ENCODE measurements at regions not wholly inside any gene's neighbourhood (a gene's known extent, or its start where the extent isn't known, plus 50 kb on each side); places are given as distances from the start of the nearest gene placed in this dataset.

GRCh38 chr1:239322369-239322768 lies 64.0 kb upstream of the CHRM3 start:
- no peak for DNase-seq (ENCODE audit: low read depth)

DNA sequence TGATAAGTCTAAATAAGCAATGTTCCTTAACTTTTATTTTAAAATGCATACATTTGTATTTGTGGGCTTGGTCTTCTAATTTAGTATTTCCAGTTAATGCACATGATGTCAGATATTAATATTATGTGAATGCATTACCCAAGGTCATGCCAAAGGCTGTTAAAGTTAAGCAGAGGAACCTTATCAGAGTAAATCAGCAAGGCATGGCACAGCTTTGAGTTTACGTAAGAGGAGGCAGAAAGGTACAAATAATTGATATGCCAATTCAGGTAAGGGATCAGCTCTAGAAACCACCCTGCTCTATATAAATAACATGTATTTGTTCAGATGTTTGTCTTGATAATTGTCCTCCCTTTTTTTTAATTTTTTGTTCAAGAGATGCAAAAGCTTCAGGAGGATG lies 64.5 kb upstream of the CHRM3 start:
- DNase-seq (ENCODE audit: low read depth) = no peak

GRCh38 chr1:239317948-239318347 lies 68.4 kb upstream of the CHRM3 start:
- DNase-seq (ENCODE audit: low read depth) = no peak

GRCh38 chr1:239315631-239316217 lies 70.6 kb upstream of the CHRM3 start:
- DNase-seq (ENCODE audit: low read depth) = no peak

DNA sequence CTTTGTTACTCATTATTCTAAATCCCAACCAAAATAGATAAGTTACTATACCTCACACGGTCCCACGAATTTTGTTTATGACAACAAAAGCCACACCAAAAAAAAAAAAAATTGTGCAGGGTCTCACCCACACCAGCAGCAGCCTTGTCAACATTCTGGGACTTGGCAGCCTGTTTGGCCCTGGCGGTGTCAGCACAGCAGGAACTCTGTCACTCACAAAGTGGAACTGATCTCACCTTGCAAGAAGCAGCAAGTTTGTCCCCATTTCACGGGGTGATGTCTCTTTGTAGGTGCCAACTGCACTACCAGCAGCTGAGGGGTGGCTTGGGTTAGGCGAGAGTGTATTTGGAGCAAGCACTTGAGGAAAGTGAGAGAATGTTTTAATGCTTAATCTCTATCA lies 75.0 kb upstream of the CHRM3 start:
- DNase-seq (ENCODE audit: low read depth) = no peak

DNA sequence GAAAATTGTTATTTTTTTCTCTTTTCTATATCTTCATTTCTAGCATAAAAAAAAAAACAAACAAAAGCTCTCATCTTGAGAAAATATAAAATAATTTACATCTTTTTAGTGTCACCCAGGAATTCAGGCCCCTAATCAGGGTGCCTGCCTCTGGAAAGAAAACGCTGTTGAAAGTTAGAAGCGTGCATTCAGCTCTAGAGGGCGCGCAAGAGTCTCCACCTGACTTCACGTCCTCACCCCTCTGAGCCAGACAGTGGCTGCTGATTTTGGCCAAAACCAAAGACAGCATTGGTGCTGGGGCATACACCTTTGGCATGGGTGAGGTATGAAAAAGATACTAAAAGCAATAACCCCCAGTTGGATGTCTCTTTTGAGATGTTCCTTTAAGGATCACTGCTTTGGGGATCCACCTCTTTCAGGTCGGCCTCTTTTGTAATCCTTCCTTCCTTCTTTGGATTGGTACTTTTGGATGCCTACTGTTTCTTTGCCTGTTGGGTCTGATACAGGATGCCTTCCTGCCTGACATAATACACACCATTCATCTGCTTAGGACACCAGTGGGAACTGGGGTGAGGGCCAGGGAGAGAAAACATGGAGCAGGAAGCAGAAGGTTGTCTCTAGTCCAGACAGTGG lies 77.6 kb upstream of the CHRM3 start:
- peak; percentile 2 for DNase-seq (ENCODE audit: low read depth)

DNA sequence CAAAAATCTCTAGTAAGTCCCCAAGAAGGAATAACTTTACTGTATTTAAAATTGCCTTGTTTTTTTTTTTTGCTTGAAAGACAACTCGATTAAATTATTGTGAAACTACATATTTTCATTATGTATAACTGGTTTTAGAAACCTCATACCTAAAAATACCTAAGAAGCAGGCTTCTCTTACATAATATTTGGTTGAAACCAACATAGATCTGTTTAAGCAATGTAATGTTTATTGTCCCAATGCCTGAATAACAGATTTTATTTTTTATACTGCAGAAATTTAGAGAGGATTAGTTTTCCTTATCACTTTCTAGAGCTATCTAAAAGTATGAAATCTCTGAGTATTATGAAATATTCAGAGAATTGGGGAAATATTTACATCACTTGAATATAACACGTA lies 78.5 kb upstream of the CHRM3 start:
- DNase-seq (ENCODE audit: low read depth) = no peak

DNA sequence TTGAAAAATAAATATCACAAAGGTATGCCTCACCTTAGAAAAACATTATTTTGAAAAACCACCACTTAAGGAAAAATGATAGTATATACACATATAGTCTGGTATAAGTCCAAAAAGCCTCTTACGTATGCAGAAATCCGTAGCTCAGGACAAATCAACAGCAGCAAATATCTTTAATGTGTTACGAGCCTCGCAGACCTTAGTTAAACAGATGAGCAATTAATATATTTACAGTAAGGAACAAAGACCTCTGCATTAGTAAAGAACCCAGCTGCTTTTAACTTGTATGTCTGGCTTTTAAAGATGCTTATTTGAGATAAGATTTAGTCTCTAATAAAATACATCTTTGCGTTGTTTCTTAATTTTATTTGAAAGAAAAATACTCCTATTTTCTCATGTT lies 79.9 kb upstream of the CHRM3 start:
- DNase-seq (ENCODE audit: low read depth) = no peak

- DNase-seq (ENCODE audit: low read depth) = no peak
These were observed 83.1 kb upstream of the CHRM3 start for GRCh38 chr1:239303289-239303688.

DNA sequence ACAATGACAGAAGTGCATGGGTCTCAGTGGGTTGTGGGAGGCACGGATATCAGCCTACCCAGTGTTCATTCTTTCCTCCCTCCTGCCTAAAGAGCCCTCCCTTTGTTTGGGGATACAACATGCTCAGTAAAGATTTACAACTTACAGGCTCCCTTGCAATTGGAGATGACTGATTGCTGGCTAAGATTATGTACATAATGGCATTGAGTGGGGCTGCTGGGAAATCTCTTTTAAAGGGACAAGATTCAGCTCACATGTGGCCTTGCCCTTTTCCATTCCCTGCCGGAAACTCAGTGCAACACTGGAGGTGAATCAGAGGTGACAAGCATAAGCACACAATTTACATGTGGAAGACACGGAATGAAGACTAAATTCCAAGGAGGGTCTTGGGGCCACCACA lies 83.7 kb upstream of the CHRM3 start:
- no peak for DNase-seq (ENCODE audit: low read depth)

- no peak for DNase-seq (ENCODE audit: low read depth)
These were observed 85.1 kb upstream of the CHRM3 start for GRCh38 chr1:239301251-239301650.

- DNase-seq (ENCODE audit: low read depth) = no peak
These were observed 88.5 kb upstream of the CHRM3 start for GRCh38 chr1:239297910-239298309.

GRCh38 chr1:239293350-239294110 lies 92.8 kb upstream of the CHRM3 start:
- DNase-seq (ENCODE audit: low read depth) = no peak

DNA sequence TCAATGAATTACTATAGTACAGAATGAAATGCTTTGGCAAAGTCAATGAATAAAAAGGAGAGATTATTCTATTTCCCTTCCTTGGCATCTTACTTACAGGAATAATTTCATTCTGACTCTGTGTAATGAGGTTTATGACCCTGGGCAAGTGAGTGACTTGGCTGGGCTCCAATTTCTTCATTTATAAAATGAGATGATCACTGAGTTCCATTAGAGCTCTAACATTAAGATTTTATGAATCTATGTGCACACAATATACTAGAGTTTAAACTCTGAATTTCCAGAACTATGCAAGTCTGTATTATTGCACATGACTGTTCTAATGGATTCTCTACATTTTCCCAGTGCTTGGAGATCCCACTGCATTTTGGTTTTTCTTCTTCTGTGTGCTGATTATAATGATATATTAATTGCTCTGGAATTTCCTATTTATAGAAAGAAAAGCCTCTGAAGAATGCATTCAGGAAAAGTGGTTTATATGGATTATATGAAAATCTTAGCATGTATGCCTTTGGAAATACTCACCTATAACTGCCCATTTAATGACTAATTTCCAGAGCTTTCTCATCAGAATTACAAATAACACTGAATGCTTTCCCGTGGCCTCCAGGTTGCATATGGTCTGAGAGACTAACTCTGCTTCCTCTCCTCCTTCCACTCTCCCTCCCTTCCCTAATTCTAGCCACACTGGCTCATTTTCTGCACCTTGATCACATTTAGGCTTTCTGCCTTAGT lies 97.4 kb upstream of the CHRM3 start:
- no peak for DNase-seq (ENCODE audit: low read depth)

GRCh38 chr1:239287296-239287695 lies 99.1 kb upstream of the CHRM3 start:
- DNase-seq (ENCODE audit: low read depth) = no peak

DNA sequence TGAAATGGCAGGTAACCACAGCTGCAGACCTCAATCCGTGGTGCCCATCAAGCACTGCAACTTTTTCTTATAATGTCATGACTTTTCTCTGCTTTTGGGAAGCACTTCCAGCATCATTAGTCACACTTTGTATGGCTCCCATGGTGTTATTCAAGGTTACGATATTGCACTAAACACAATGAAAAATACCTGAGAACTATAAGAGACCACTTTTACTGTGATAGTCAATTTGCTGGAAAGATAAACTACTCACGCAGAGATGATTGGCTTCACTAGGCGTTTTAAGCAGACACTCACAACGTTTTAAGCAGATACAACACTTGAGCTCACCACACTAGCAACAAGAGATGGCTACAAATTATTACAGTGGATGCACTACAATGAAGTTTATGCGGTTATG lies 103.2 kb upstream of the CHRM3 start:
- no peak for DNase-seq (ENCODE audit: low read depth)

GRCh38 chr1:239282411-239282810 lies 104.0 kb upstream of the CHRM3 start:
- no peak for DNase-seq (ENCODE audit: low read depth)

DNA sequence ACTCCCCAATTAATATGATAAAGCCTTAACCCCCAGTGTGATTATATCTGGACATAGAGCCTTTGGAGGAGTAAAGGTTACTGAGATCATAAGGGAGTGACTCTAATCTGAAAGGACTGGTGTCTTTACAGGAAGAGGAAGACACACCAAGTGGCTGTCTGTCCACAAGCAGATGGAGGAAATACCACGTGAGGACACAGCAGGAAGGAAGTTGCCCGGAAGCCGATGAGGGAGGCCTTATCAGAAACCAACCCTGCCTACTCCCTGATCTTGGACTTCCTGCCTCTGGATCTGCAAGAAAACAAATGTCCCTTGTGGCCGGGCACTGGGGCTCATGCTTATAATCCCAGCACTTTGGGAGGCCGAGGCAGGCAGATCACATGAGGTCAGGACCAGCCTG lies 110.3 kb upstream of the CHRM3 start:
- no peak for DNase-seq (ENCODE audit: low read depth)

DNA sequence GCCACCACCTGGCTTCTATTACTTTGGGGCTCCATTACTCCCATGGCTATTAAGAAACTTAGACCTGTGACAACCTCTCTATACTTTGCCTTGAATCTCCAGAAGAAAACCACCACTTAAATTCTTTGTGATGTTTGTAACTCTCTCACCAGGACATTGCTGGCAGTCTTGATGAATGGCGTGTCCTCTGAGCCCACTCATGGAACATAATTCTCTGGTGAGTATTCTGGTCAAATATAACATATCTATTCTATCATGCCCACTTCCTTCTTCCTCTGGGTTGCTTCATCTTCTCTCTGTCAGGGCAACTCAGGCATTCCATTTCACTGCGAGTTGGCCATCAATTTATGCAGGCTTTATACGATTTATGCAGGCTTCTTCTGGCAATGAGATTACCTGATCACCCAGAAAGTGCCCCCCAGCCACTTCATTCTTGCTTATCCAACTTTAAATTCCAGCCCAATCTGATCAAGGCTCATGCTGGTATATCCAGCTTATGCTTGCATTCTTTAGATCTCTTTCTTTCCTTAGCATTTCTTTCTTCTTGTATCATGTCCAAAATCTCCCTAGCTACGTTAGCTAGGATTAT lies 112.0 kb upstream of the CHRM3 start:
- no peak for DNase-seq (ENCODE audit: low read depth)

GRCh38 chr1:239270509-239270908 lies 115.9 kb upstream of the CHRM3 start:
- DNase-seq (ENCODE audit: low read depth) = no peak

DNA sequence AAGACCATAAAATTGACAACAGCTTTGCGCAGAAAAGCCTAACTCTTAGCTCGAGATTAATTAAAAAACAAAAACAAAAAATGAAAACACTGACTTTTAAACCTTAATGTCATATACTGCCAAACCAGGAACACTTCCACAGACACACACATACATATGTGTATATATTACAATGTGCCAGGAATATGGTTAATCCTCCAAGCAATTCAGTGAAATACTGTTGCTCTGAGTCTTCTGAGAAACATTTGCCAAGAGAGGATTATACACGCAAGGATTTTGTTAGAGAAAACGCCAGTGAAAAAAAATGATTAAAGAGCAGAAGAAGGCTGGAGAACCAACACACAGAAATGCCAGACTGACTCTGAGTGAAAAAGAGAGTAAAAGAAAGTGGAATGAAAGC lies 116.7 kb upstream of the CHRM3 start:
- DNase-seq (ENCODE audit: low read depth) = no peak

GRCh38 chr1:239268941-239269340 lies 117.4 kb upstream of the CHRM3 start:
- no peak for DNase-seq (ENCODE audit: low read depth)

DNA sequence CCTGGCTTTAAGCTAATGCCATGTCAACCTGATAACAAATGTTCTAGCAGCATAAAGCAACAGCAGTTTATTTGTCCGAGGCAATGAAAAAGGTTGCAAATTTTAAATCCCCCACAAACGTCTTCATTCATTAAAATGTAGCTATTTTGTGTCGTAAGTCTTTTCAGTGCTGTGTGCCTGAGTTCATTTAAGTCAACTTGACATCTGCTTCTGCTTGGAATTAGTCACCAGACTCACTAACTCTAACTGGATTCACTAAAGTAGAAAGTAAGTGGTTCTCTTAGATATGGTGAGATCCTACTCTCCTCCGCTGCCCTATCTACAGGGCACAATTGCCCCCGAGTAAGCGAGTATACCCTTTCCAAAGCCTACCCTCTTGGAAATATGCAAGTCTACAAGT lies 118.4 kb upstream of the CHRM3 start:
- no peak for DNase-seq (ENCODE audit: low read depth)

All from activated T-cell treated with anti-CD3 and anti-CD28 coated beads for 24 hours (primary cell).